H1 (cell line): ENCODE measurements at regions not wholly inside any gene's neighbourhood (a gene's known extent, or its start where the extent isn't known, plus 50 kb on each side); places are given as distances from the start of the nearest gene placed in this dataset.

Source experiments
- CTCF ChIA-PET: fragments of 300-600 bp; sonication (Branson Sonifier 250); formaldehyde crosslinking; loops from one replicate; lab custom pipeline; 2021; ENCODE audit not compliant: partially characterized antibody; lab: Charles Lee
- POLR2A ChIA-PET: fragments of 300-600 bp; sonication (Branson Sonifier 250); formaldehyde crosslinking; loops from one replicate; lab custom pipeline; 2021; ENCODE audit warnings: inconsistent platforms; ENCODE audit not compliant: partially characterized antibody; lab: Charles Lee
- DNase-seq, 2 experiments: peaks; one replicate each; pipeline versions ENCODE4 v3.0.0 to v3.0.0-alpha.2; 2010 to 2022; ENCODE audit warnings: low spot score in 2 of 2, low read depth in 1 of 2, mixed read lengths in 1 of 2
- FAIRE-seq: peaks from 2 replicates; lab custom pipeline; 2011; peaks lifted over from hg19 to GRCh38; lab: Jason Lieb, UNC
- H2AFZ ChIP-seq: 2 replicates; pipeline ENCODE4 v1.8.1; 2012; ENCODE audit warnings: low read length, inconsistent platforms
- H2AK5ac ChIP-seq: 2 replicates; pipeline ENCODE4 v1.6.1; 2013; ENCODE audit warnings: low read depth, low read length
- H2BK120ac ChIP-seq: replicated peaks from 2 replicates; pipeline ENCODE3; 2013; ENCODE audit warnings: low read depth, low read length, inconsistent platforms
- H2BK12ac ChIP-seq: 2 replicates; pipeline ENCODE4 v1.6.1; 2013; ENCODE audit warnings: low read depth, low read length
- H2BK15ac ChIP-seq: 2 replicates; pipeline ENCODE4 v1.6.1; 2013; ENCODE audit warnings: low read length
- H2BK20ac ChIP-seq: 2 replicates; pipeline ENCODE4 v1.6.1; 2013; ENCODE audit warnings: low read length
- H2BK5ac ChIP-seq: 2 replicates; pipeline ENCODE4 v1.6.1; 2013; ENCODE audit warnings: low read depth, low read length
- H3K14ac ChIP-seq: 2 replicates; pipeline ENCODE4 v1.6.1; 2013; ENCODE audit warnings: inconsistent platforms; ENCODE audit not compliant: insufficient read length
- H3K18ac ChIP-seq: 2 replicates; pipeline ENCODE4 v1.6.1; 2013; ENCODE audit warnings: low read length; ENCODE audit errors: extremely low read depth
- H3K23ac ChIP-seq: 2 replicates; pipeline ENCODE4 v1.6.1; 2013; ENCODE audit warnings: inconsistent platforms; ENCODE audit not compliant: insufficient read length
- H3K23me2 ChIP-seq: 2 replicates; pipeline ENCODE4 v1.6.1; 2013; ENCODE audit warnings: low read depth, low read length
- H3K27ac ChIP-seq: 2 replicates; pipeline ENCODE4 v1.6.1; 2011; ENCODE audit warnings: low read depth, low read length, inconsistent platforms
- H3K27me3 ChIP-seq, 4 experiments: replicated peaks in 1 of 4; 1 replicate in 1 of 4; 2 replicates in 3 of 4; pipeline versions ENCODE4 v1.6.1 to v1.8.1; 2011 to 2013; ENCODE audit warnings: low read length in 3 of 4, mild to moderate bottlenecking in 3 of 4, inconsistent platforms in 2 of 4, mixed read lengths in 2 of 4, moderate library complexity in 1 of 4; ENCODE audit not compliant: control insufficient read depth in 3 of 4, insufficient read depth in 3 of 4; ENCODE audit errors: extremely low read depth in 1 of 4
- H3K36me3 ChIP-seq, 4 experiments: 2 replicates each; pipeline versions ENCODE4 v1.6.1 to v1.8.1; 2011 to 2013; ENCODE audit warnings: mild to moderate bottlenecking in 4 of 4, low read length in 3 of 4, moderate library complexity in 2 of 4, control low read depth in 1 of 4, inconsistent platforms in 1 of 4; ENCODE audit not compliant: insufficient read depth in 4 of 4, control insufficient read depth in 2 of 4
- H3K4ac ChIP-seq: replicated peaks from 2 replicates; pipeline ENCODE3; 2013; ENCODE audit warnings: low read length, low read depth, mixed read lengths, inconsistent platforms; ENCODE audit not compliant: insufficient read length
- H3K4me1 ChIP-seq, 4 experiments: replicated peaks in 1 of 4; 1 replicate in 1 of 4; 2 replicates in 3 of 4; pipeline versions ENCODE4 v1.6.1 to v1.8.1; 2011 to 2013; ENCODE audit warnings: low read length in 3 of 4, inconsistent platforms in 2 of 4, mixed read lengths in 1 of 4; ENCODE audit not compliant: insufficient read depth in 4 of 4, control insufficient read depth in 3 of 4
- H3K4me2 ChIP-seq, 2 experiments: 2 replicates each; pipeline versions ENCODE4 v1.6.1 to v1.8.1; 2011 to 2013; ENCODE audit warnings: low read depth in 2 of 2, low read length in 2 of 2, control low read depth in 1 of 2, inconsistent platforms in 1 of 2, mild to moderate bottlenecking in 1 of 2; ENCODE audit not compliant: insufficient read depth in 1 of 2
- H3K4me3 ChIP-seq, 4 experiments: fragments of 200-600, 300-600 bp in 1 of 4; sonication (generic), shearing (Covaris generic), sonication (Bioruptor Twin) in 1 of 4; 2 replicates each; pipeline versions ENCODE4 v1.5.1 to v1.8.1; 2011 to 2016; ENCODE audit warnings: low read length in 4 of 4, low read depth in 3 of 4, control low read depth in 2 of 4, inconsistent platforms in 2 of 4, mild to moderate bottlenecking in 2 of 4, mixed read lengths in 1 of 4, moderate library complexity in 1 of 4; ENCODE audit not compliant: insufficient read depth in 2 of 4; ENCODE audit errors: extremely low read depth in 1 of 4
- H3K56ac ChIP-seq: replicated peaks from 2 replicates; pipeline ENCODE3; 2013; ENCODE audit warnings: low read depth, mild to moderate bottlenecking, mixed read lengths, low read length, inconsistent platforms; ENCODE audit not compliant: insufficient read length
- H3K79me1 ChIP-seq: 2 replicates; pipeline ENCODE4 v1.6.1; 2013; ENCODE audit warnings: low read depth, low read length, control low read depth
- H3K79me2 ChIP-seq, 2 experiments: 2 replicates each; pipeline versions ENCODE4 v1.6.1 to v1.8.1; 2012 to 2013; ENCODE audit warnings: low read length in 2 of 2, mild to moderate bottlenecking in 2 of 2, inconsistent platforms in 1 of 2; ENCODE audit not compliant: insufficient read depth in 2 of 2, control insufficient read depth in 1 of 2
- H3K9ac ChIP-seq, 4 experiments: replicated peaks in 1 of 4; 1 replicate in 1 of 4; 2 replicates in 3 of 4; pipeline versions ENCODE4 v1.6.1 to v1.8.1; 2011 to 2013; ENCODE audit warnings: low read depth in 3 of 4, low read length in 3 of 4, control low read depth in 2 of 4, mild to moderate bottlenecking in 2 of 4, moderate library complexity in 2 of 4, inconsistent platforms in 1 of 4; ENCODE audit errors: extremely low read depth in 1 of 4
- H3K9me3 ChIP-seq, 2 experiments: 2 replicates each; pipeline versions ENCODE4 v1.6.1 to v1.8.1; 2012 to 2013; ENCODE audit warnings: mild to moderate bottlenecking in 2 of 2, moderate library complexity in 2 of 2, control low read depth in 1 of 2, inconsistent platforms in 1 of 2, low read depth in 1 of 2, low read length in 1 of 2, mixed read lengths in 1 of 2; ENCODE audit not compliant: insufficient read depth in 2 of 2
- H4K20me1 ChIP-seq, 2 experiments: replicated peaks in 1 of 2; 2 replicates each; pipeline versions ENCODE3 to v1.8.1; 2011 to 2013; ENCODE audit warnings: inconsistent platforms in 2 of 2, low read length in 2 of 2, mild to moderate bottlenecking in 1 of 2; ENCODE audit not compliant: insufficient read depth in 2 of 2, control insufficient read depth in 1 of 2
- H4K5ac ChIP-seq: 2 replicates; pipeline ENCODE4 v1.6.1; 2013; ENCODE audit warnings: low read length, low read depth, mixed read lengths, inconsistent platforms; ENCODE audit not compliant: insufficient read length
- H4K8ac ChIP-seq: 2 replicates; pipeline ENCODE4 v1.8.0; 2013; ENCODE audit warnings: mild to moderate bottlenecking, moderate library complexity, low read length, inconsistent platforms; ENCODE audit not compliant: insufficient read depth; ENCODE audit errors: extremely low read depth
- H4K91ac ChIP-seq: replicated peaks from 2 replicates; pipeline ENCODE3; 2013; ENCODE audit warnings: low read length, mixed read lengths, inconsistent platforms; ENCODE audit not compliant: insufficient read length
- PHF8 ChIP-seq: fragments of 200-600 bp; sonication (generic); conservative IDR thresholded peaks from 2 replicates; pipeline ENCODE4 v1.7.1; 2012; ENCODE audit warnings: low read depth, mild to moderate bottlenecking, inconsistent platforms, low read length, moderate library complexity
- SAP30 ChIP-seq: fragments of 300-600 bp; sonication (generic); IDR thresholded peaks from 2 replicates; pipeline ENCODE4 v1.7.1; 2012; ENCODE audit warnings: low read length, moderate library complexity, mild to moderate bottlenecking, inconsistent platforms; ENCODE audit not compliant: insufficient read depth, insufficient replicate concordance
- TCF12 ChIP-seq: IDR thresholded peaks from 2 replicates; pipeline ENCODE4 v1.6.1; 2011; ENCODE audit warnings: low read depth, mild to moderate bottlenecking, low read length
- WGBS, 2 experiments: shearing (Covaris generic) in 1 of 2; methylation state at CpG; one replicate each; pipeline versions ENCODE4 v1.1.6 to v1.1.7; 2013 to 2015; ENCODE audit warnings: low lambda C conversion rate in 2 of 2, mixed read lengths in 2 of 2, inconsistent platforms in 1 of 2, low coverage in 1 of 2, missing lambda C conversion rate in 1 of 2; ENCODE audit not compliant: insufficient replicate concordance in 2 of 2, insufficient coverage in 1 of 2, insufficient read length in 1 of 2; ENCODE audit errors: extremely low coverage in 1 of 2, missing lambda C conversion rate in 1 of 2; 5-methylcytosine and 5-hydroxymethylcytosine counted together

DNA sequence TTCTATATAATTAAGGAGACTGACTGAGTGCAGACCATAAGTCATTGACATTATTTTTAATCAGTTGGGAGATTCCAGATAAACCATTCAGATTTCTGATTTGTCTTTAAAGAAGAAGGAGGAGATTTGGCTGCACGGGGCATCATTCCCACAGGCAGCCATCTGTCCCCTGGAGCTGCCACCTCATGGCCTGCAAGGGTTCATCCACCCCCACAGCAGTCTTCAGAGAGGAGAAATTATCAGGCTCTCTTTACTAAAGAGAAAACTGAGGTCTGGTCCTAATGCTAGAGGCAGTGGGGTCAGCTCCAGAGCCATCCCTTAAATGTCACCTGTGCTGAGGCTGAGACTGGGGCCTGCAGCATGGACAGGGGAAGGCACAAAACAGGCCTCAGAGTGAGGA lies 501.3 kb upstream of the SULF2 start:
- no peak overlapping the region for H2BK120ac ChIP-seq
- H2AK5ac ChIP-seq: no peak overlapping the region
- no peak overlapping the region for H4K5ac ChIP-seq
- TF ChIP-seq SAP30 (no peak), PHF8 (no peak), TCF12 (no peak)
- H3K4me2 ChIP-seq: no peak overlapping the region
- H4K8ac ChIP-seq: no peak overlapping the region; the same call in 1 of the 2 replicates
- H4K20me1 ChIP-seq: no peaks in the 10 kb centered on the region
- no peaks in the 10 kb centered on the region for H3K36me3 ChIP-seq
- DNase-seq (no peak), FAIRE-seq (no peak)
- no peak overlapping the region; the same call in 1 of the 2 replicates for H2BK5ac ChIP-seq
- no peaks in the 10 kb centered on the region for H3K23me2 ChIP-seq
- peak overlapping the region; percentile 75; the same call in 1 of the 2 replicates for H2BK20ac ChIP-seq
- no peak overlapping the region for H3K4me3 ChIP-seq
- H3K4ac ChIP-seq: no peak overlapping the region
- CTCF ChIA-PET: interaction anchor here (0.7 to 1.2 kb wide), 2 partner anchors 84 to 94 kb away, joined by 3 to 4 read pairs; no protein-coding TSS in a partner anchor
- H3K27ac ChIP-seq: no peak overlapping the region
- H3K79me2 ChIP-seq: no peaks in the 10 kb centered on the region
- no peak overlapping the region for H3K23ac ChIP-seq
- no peak overlapping the region for H2BK15ac ChIP-seq
- no peak overlapping the region for H3K56ac ChIP-seq
- no peak overlapping the region for H3K14ac ChIP-seq
- H2BK12ac ChIP-seq: no peak overlapping the region
- H3K9ac ChIP-seq: no peak overlapping the region
- 90% methylated on average over 1 of the region's 1 CpG; no CpG with 5 or more reads in 1 of the 2 experiments for WGBS, 2 experiments
- no peaks in the 10 kb centered on the region for H3K9me3 ChIP-seq
- 0 out of 2 replicates have a peak overlapping the region, but pooled peaks have one; percentile 56 for H2AFZ ChIP-seq
- peak overlapping the region; percentile 37 for H4K91ac ChIP-seq
- no peaks in the 10 kb centered on the region for H3K79me1 ChIP-seq
- no peaks in the 10 kb centered on the region for H3K27me3 ChIP-seq
- H3K18ac ChIP-seq: no peak overlapping the region
- POLR2A ChIA-PET: interaction anchor here (0.9 kb wide), 1 partner anchor 11 kb away, joined by 3 read pairs; no protein-coding TSS in a partner anchor
- peaks cover 0 to 6% (median 4%) of the 10 kb centered on the region in 4 experiments; a peak in 4 of 7 replicates for H3K4me1 ChIP-seq
